Endothelial cell of umbilical vein (primary cell): ENCODE measurements at regions not wholly inside any gene's neighbourhood (a gene's known extent, or its start where the extent isn't known, plus 50 kb on each side); places are given as distances from the start of the nearest gene placed in this dataset.

ENCODE experiments used
- BruUV-seq: library from RNA; stranded (reverse); fragments of 400-500 nt; replicated peaks from 2 replicates; lab custom pipeline; 2021; lab: Mats Ljungman, UMichigan
- CTCF ChIA-PET: fragments of 300-600, 350-600 bp; sonication (Branson Sonifier 250); formaldehyde crosslinking; loops from one replicate; lab custom pipeline; 2021; ENCODE audit warnings: antibody characterized with exemption, inconsistent platforms; lab: Charles Lee
- POLR2A ChIA-PET: fragments of 300-600, 350-600 bp; sonication (Branson Sonifier 250); formaldehyde crosslinking; loops from one replicate; lab custom pipeline; 2021; ENCODE audit warnings: antibody characterized with exemption, inconsistent platforms; lab: Charles Lee
- DNase-seq: peaks from one replicate; pipeline ENCODE4 v3.0.0-alpha.2; 2011; ENCODE audit warnings: low read depth, low spot score
- FAIRE-seq: peaks from 2 replicates; lab custom pipeline; 2011; peaks lifted over from hg19 to GRCh38; lab: Jason Lieb, UNC
- H2AFZ ChIP-seq: 2 replicates; pipeline ENCODE4 v1.6.0; 2012; ENCODE audit warnings: low read depth, low read length, control low read depth, inconsistent platforms
- H3K27ac ChIP-seq: 2 replicates; pipeline ENCODE4 v1.5.1; 2011; ENCODE audit warnings: low read depth, mild to moderate bottlenecking, control low read depth, low read length, moderate library complexity; ENCODE audit not compliant: insufficient read depth
- H3K27me3 ChIP-seq, 2 experiments: 2 replicates each; pipeline versions ENCODE4 v1.6.0 to v1.6.1; 2011; ENCODE audit warnings: low read length in 2 of 2, mixed read lengths in 1 of 2; ENCODE audit not compliant: control insufficient read depth in 2 of 2, insufficient read depth in 2 of 2
- H3K36me3 ChIP-seq, 2 experiments: 2 replicates in 1 of 2; 3 replicates in 1 of 2; pipeline ENCODE4 v1.5.1; 2011; ENCODE audit warnings: low read length in 2 of 2, mild to moderate bottlenecking in 1 of 2, moderate library complexity in 1 of 2; ENCODE audit not compliant: control insufficient read depth in 2 of 2, insufficient read depth in 2 of 2; ENCODE audit errors: extremely low read depth in 1 of 2
- H3K4me1 ChIP-seq: 3 replicates; pipeline ENCODE4 v1.5.1; 2011; ENCODE audit warnings: mild to moderate bottlenecking, low read length; ENCODE audit not compliant: control insufficient read depth, insufficient read depth; ENCODE audit errors: extremely low read depth
- H3K4me2 ChIP-seq: 2 replicates; pipeline ENCODE4 v1.6.1; 2011; ENCODE audit warnings: low read length, control low read depth, mixed read lengths; ENCODE audit not compliant: insufficient read depth
- H3K4me3 ChIP-seq, 3 experiments: fragments of 200-600 bp in 1 of 3; sonication (generic), shearing (Covaris generic) in 1 of 3; replicated peaks in 1 of 3; 2 replicates each; pipeline ENCODE4 v1.5.1; 2011 to 2016; ENCODE audit warnings: control low read depth in 3 of 3, low read length in 3 of 3, mild to moderate bottlenecking in 2 of 3, inconsistent platforms in 1 of 3, low read depth in 1 of 3, moderate library complexity in 1 of 3; ENCODE audit not compliant: insufficient read depth in 1 of 3
- H3K79me2 ChIP-seq: 2 replicates; pipeline ENCODE4 v1.6.0; 2012; ENCODE audit warnings: low read length, inconsistent platforms; ENCODE audit not compliant: control insufficient read depth, insufficient read depth
- H3K9ac ChIP-seq: replicated peaks from 2 replicates; pipeline ENCODE3; 2011; ENCODE audit warnings: low read length, control low read depth; ENCODE audit not compliant: insufficient read depth; ENCODE audit errors: extremely low read depth
- H3K9me1 ChIP-seq: replicated peaks from 3 replicates; pipeline ENCODE4 v1.6.0; 2011; ENCODE audit warnings: mild to moderate bottlenecking, low read length; ENCODE audit not compliant: control insufficient read depth, insufficient read depth; ENCODE audit errors: extremely low read depth
- H3K9me3 ChIP-seq: replicated peaks from 2 replicates; pipeline ENCODE4 v1.5.1; 2012; ENCODE audit warnings: low read length, inconsistent platforms; ENCODE audit not compliant: control insufficient read depth, insufficient read depth
- H4K20me1 ChIP-seq: replicated peaks from 2 replicates; pipeline ENCODE3; 2011; ENCODE audit warnings: mild to moderate bottlenecking, low read length; ENCODE audit not compliant: control insufficient read depth, insufficient read depth; ENCODE audit errors: extremely low read depth
- CTCF ChIP-seq, 2 donors: IDR thresholded peaks; 1 replicate in 1 of 2; 2 replicates in 1 of 2; pipeline ENCODE4 v1.5.1; 2011; ENCODE audit warnings: low read length in 2 of 2, mild to moderate bottlenecking in 2 of 2, moderate library complexity in 2 of 2, control low read depth in 1 of 2, inconsistent platforms in 1 of 2, low read depth in 1 of 2; ENCODE audit not compliant: insufficient read depth in 1 of 2; ENCODE audit errors: extremely low read depth in 1 of 2
- EZH2 ChIP-seq: IDR thresholded peaks from 2 replicates; pipeline ENCODE4 v1.6.1; 2012; ENCODE audit warnings: borderline replicate concordance, low read depth, mild to moderate bottlenecking, moderate library complexity, low read length, inconsistent platforms; ENCODE audit not compliant: severe bottlenecking
- FOS ChIP-seq: IDR thresholded peaks from 2 replicates; pipeline ENCODE4 v1.6.1; 2011; ENCODE audit warnings: mild to moderate bottlenecking, low read length, moderate library complexity, borderline replicate concordance; ENCODE audit not compliant: insufficient read depth
- GATA2 ChIP-seq: IDR thresholded peaks from 2 replicates; pipeline ENCODE4 v1.7.0; 2011; ENCODE audit warnings: low read depth, mild to moderate bottlenecking, moderate library complexity, mixed read lengths, low read length; ENCODE audit not compliant: insufficient read length, insufficient read depth
- JUN ChIP-seq: IDR thresholded peaks from 2 replicates; pipeline ENCODE4 v1.6.1; 2011; ENCODE audit warnings: borderline replicate concordance, low read depth; ENCODE audit not compliant: insufficient read length, insufficient read depth
- MYC ChIP-seq: IDR thresholded peaks from one replicate; pipeline ENCODE4 v1.6.1; 2011; ENCODE audit warnings: mild to moderate bottlenecking, low read depth, low read length
- POLR2A ChIP-seq: IDR thresholded peaks from 2 replicates; pipeline ENCODE4 v1.6.1; 2012; ENCODE audit warnings: low read depth, mild to moderate bottlenecking, control low read depth, low read length
- POLR2AphosphoS5 ChIP-seq: IDR thresholded peaks from 2 replicates; pipeline ENCODE4 v1.6.1; 2012; ENCODE audit warnings: low read depth, mild to moderate bottlenecking, control low read depth, low read length, moderate library complexity; ENCODE audit not compliant: insufficient read depth
- dilution Hi-C: fragments of 300-500 bp; cut with MboI; formaldehyde crosslinking; loops from one replicate; pipeline ENCODE4 v1.15.0; 2019; ENCODE audit warnings: low sequenced_read_pairs; ENCODE audit not compliant: extremely low pct_ligation_motif_present
- intact Hi-C: fragments of 100-400 bp; cut with micrococcal nuclease; formaldehyde crosslinking; loops from one replicate; pipeline ENCODE4 v1.10.0; 2022
- TF ChIP-seq, protein P1 (sequence below): IDR thresholded peaks from 2 replicates; pipeline ENCODE4 v1.6.1; 2011; ENCODE audit not compliant: insufficient read depth, insufficient read length

DNA sequence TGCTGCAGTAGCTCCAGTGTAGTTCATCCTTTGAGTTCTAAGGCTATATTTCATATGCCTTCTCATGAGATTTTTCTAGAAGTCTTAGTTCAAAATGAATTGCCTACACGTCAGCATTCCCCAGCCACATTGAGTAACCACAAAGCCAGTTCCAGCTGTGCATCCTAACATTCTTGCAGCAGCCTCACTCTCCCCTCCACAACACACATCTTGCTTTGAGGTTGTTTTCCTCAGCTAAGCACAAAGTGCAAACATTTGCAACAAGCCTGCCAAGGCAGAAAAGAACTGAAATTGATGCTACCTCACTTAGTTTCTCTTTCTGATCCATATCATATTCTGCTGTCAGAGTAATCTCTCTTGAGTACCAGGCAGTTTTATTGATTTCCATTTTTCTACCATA is 160.7 kb upstream of the KCNQ5 start:
- Histone ChIP-seq H4K20me1 (no peaks in the 10 kb centered on the region), H3K4me1 (no peaks in the 10 kb centered on the region), H3K27me3 (no peaks in the 10 kb centered on the region), H2AFZ (no peak overlapping the region), H3K36me3 (no peaks in the 10 kb centered on the region), H3K9ac (no peak overlapping the region), H3K4me2 (no peak overlapping the region), H3K4me3 (no peak overlapping the region), H3K79me2 (no peaks in the 10 kb centered on the region), H3K9me3 (no peaks in the 10 kb centered on the region), H3K27ac (no peak overlapping the region), H3K9me1 (no peaks in the 10 kb centered on the region)
- no TSS peak for BruUV-seq
- intact Hi-C loops = no loop called here
- CTCF ChIA-PET = no interaction called here
- no peak for DNase-seq
- dilution Hi-C loops = no loop called here
- no peak for FAIRE-seq
- POLR2A ChIA-PET = no interaction called here
- TF ChIP-seq GATA2 = no peak
- no peak for TF ChIP-seq FOS
- no peak for TF ChIP-seq JUN
- no peak for TF ChIP-seq EZH2

- no peak overlapping the region for H3K27ac ChIP-seq
- ChIA-PET CTCF (no interaction called here), POLR2A (no interaction called here)
- no peak overlapping the region for H2AFZ ChIP-seq
- DNase-seq (no peak), FAIRE-seq (no peak)
- intact Hi-C loops (no loop called here), dilution Hi-C loops (no loop called here)
- H3K4me1 ChIP-seq = no peaks in the 10 kb centered on the region
- no peak overlapping the region for H3K4me3 ChIP-seq
- no peaks in the 10 kb centered on the region for H4K20me1 ChIP-seq
- BruUV-seq = no TSS peak
- no peak overlapping the region for H3K9ac ChIP-seq
- H3K36me3 ChIP-seq = no peaks in the 10 kb centered on the region
- no peak overlapping the region for H3K4me2 ChIP-seq
- no peak for TF ChIP-seq FOS
- TF ChIP-seq GATA2 = no peak
- TF ChIP-seq JUN = no peak
- TF ChIP-seq MYC = no peak
- TF ChIP-seq CTCF (IDR thresholded peaks at IDR 0.05; ENCODE audit: extremely low read depth in 1 of 2, insufficient read depth in 1 of 2, low read depth in 1 of 2, low read length in 2 of 2) = no peak
- TF ChIP-seq EZH2 = no peak
- no peak for TF ChIP-seq POLR2A
- TF ChIP-seq, protein P1, sequence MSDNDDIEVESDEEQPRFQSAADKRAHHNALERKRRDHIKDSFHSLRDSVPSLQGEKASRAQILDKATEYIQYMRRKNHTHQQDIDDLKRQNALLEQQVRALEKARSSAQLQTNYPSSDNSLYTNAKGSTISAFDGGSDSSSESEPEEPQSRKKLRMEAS = no peak
- TF ChIP-seq POLR2AphosphoS5 = no peak
- H3K27me3 ChIP-seq = no peaks in the 10 kb centered on the region
- H3K9me3 ChIP-seq = no peaks in the 10 kb centered on the region
- H3K9me1 ChIP-seq = no peaks in the 10 kb centered on the region
- H3K79me2 ChIP-seq = no peaks in the 10 kb centered on the region
Observed at GRCh38 chr6:72464246-72464645, 157.6 kb upstream of the KCNQ5 start.
